Tibial artery (tissue), 4 donors: ENCODE measurements at regions not wholly inside any gene's neighbourhood (a gene's known extent, or its start where the extent isn't known, plus 50 kb on each side); places are given as distances from the start of the nearest gene placed in this dataset.
A peak's percentile ranks its signal among the peaks of the same experiment; 100 is the strongest.

Source experiments
- DNase-seq, 2 donors: peaks; one replicate each; pipeline ENCODE4 v3.0.0-alpha.2; 2019
- H3K27ac ChIP-seq, 2 donors: fragments of 200-600 bp; sonication (generic) in 1 of 2; 1 replicate in 1 of 2; 2 replicates in 1 of 2; pipeline ENCODE4 v1.5.1; 2018 to 2019; ENCODE audit warnings: mild to moderate bottlenecking in 1 of 2
- H3K27me3 ChIP-seq, 2 donors: fragments of 200-600 bp; sonication (generic) in 1 of 2; one replicate each; pipeline versions ENCODE4 v1.5.1 to v1.6.0; 2016 to 2019
- H3K36me3 ChIP-seq, 3 donors: fragments of 200-600 bp; sonication (generic) in 2 of 3; one replicate each; pipeline ENCODE4 v1.5.1; 2016 to 2019; ENCODE audit warnings: mild to moderate bottlenecking in 2 of 3
- H3K4me1 ChIP-seq, 4 donors: fragments of 200-600 bp; sonication (generic) in 2 of 4; 1 replicate in 3 of 4; 2 replicates in 1 of 4; pipeline ENCODE4 v1.5.1; 2016 to 2019
- H3K4me3 ChIP-seq, 2 donors: fragments of 200-600 bp; sonication (generic) in 1 of 2; 1 replicate in 1 of 2; 2 replicates in 1 of 2; pipeline ENCODE4 v1.5.1; 2018 to 2019; ENCODE audit warnings: mild to moderate bottlenecking in 2 of 2
- H3K9me3 ChIP-seq, 3 donors: fragments of 200-600 bp; sonication (generic) in 1 of 3; one replicate each; pipeline ENCODE4 v1.5.1; 2016 to 2019
- CTCF ChIP-seq, 2 experiments: fragments of 200-600 bp in 1 of 2; fragments of 450-650 bp in 1 of 2; IDR thresholded peaks; one replicate each; pipeline ENCODE4 v1.5.1; 2017 to 2019; ENCODE audit warnings: antibody characterized with exemption in 2 of 2, mild to moderate bottlenecking in 1 of 2, moderate library complexity in 1 of 2
- intact Hi-C: fragments of 100-400 bp; cut with DNase I; formaldehyde crosslinking; loops from one replicate; pipeline ENCODE4 v1.15.0; 2023; ENCODE audit warnings: low total_unique reads

- no peak overlapping the region for H3K27ac ChIP-seq
- no peaks in the 10 kb centered on the region for H3K27me3 ChIP-seq
- H3K4me3 ChIP-seq, result no peak overlapping the region
- TF ChIP-seq CTCF (IDR thresholded peaks at IDR 0.05), result peak; percentile 17 to 27
- H3K4me1 ChIP-seq, result no peaks in the 10 kb centered on the region
- no peak for DNase-seq
- intact Hi-C loops, result no loop called here
- H3K9me3 ChIP-seq, result no peaks in the 10 kb centered on the region
- no peaks in the 10 kb centered on the region for H3K36me3 ChIP-seq
Measured at GRCh38 chr5:23208959-23209431, 298.4 kb upstream of the PRDM9 start.

- H3K4me3 ChIP-seq, result no peak overlapping the region
- intact Hi-C loops, result no loop called here
- no peaks in the 10 kb centered on the region for H3K4me1 ChIP-seq
- H3K9me3 ChIP-seq, result no peaks in the 10 kb centered on the region
- no peak for TF ChIP-seq CTCF (IDR thresholded peaks at IDR 0.05)
- no peak for DNase-seq
- no peaks in the 10 kb centered on the region for H3K36me3 ChIP-seq
- no peaks in the 10 kb centered on the region for H3K27me3 ChIP-seq
- no peak overlapping the region for H3K27ac ChIP-seq
Measured at GRCh38 chr5:23204111-23204510, 303.3 kb upstream of the PRDM9 start.

GRCh38 chr5:23169660-23170416 is 316.7 kb upstream of the CDH12 start:
- Histone ChIP-seq H3K4me1 (no peaks in the 10 kb centered on the region), H3K4me3 (no peak overlapping the region), H3K27me3 (no peaks in the 10 kb centered on the region), H3K9me3 (no peaks in the 10 kb centered on the region), H3K27ac (no peak overlapping the region), H3K36me3 (no peaks in the 10 kb centered on the region)
- no peak for DNase-seq
- intact Hi-C loops, result no loop called here
- no peak for TF ChIP-seq CTCF (IDR thresholded peaks at IDR 0.05)

GRCh38 chr5:23164971-23165370 is 311.8 kb upstream of the CDH12 start:
- no peaks in the 10 kb centered on the region for H3K9me3 ChIP-seq
- intact Hi-C loops, result no loop called here
- no peak for TF ChIP-seq CTCF (IDR thresholded peaks at IDR 0.05)
- no peak overlapping the region for H3K27ac ChIP-seq
- no peaks in the 10 kb centered on the region for H3K36me3 ChIP-seq
- H3K4me3 ChIP-seq, result no peak overlapping the region
- H3K4me1 ChIP-seq, result no peaks in the 10 kb centered on the region
- DNase-seq, result no peak
- H3K27me3 ChIP-seq, result no peaks in the 10 kb centered on the region

GRCh38 chr5:23158179-23158578 is 305.0 kb upstream of the CDH12 start:
- TF ChIP-seq CTCF (IDR thresholded peaks at IDR 0.05), result no peak
- no peak for DNase-seq
- no peaks in the 10 kb centered on the region for H3K4me1 ChIP-seq
- intact Hi-C loops, result no loop called here
- no peaks in the 10 kb centered on the region for H3K9me3 ChIP-seq
- H3K27me3 ChIP-seq, result no peaks in the 10 kb centered on the region
- no peaks in the 10 kb centered on the region for H3K36me3 ChIP-seq
- no peak overlapping the region for H3K4me3 ChIP-seq
- no peak overlapping the region for H3K27ac ChIP-seq
